ENCODE measurements at regions not wholly inside any gene's neighbourhood (a gene's known extent, or its start where the extent isn't known, plus 50 kb on each side); places are given as distances from the start of the nearest gene placed in this dataset.
"Not testable (repeated sequence)": the region's sequence is repeated elsewhere in the genome, so short reads cannot be mapped to it uniquely, and the experiment has no call there.

DNA sequence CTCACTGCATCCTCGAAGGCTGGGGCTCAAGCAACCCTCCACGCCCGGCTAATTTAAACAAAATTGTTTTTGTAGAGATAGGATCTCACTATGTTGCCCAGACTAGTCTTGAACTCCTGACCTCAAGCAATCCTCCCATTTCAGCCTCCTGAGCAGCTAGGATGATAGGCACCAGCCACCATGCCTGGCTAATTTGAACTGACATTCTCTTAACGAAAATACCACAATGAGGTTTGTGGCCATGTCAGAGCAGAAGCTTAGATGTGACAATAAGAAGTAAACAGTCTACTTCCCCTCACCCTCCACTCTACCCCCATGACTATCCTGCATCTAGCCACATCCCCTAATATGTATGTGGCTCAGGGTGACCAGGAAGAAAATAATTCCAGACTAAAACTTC lies 74.8 kb upstream of the PLCB4 start:
- no peak for DNase-seq (ENCODE audit: low read depth in 1 of 2, low spot score in 1 of 2)
- no peaks in the 10 kb centered on the region for H3K27me3 ChIP-seq
- no peak overlapping the region for H3K4me3 ChIP-seq
- no peaks in the 10 kb centered on the region for H3K4me1 ChIP-seq (ENCODE audit: low read depth)
- no peak overlapping the region for H3K27ac ChIP-seq
- H3K9me3 ChIP-seq (ENCODE audit: low read depth): no peaks in the 10 kb centered on the region
- TF ChIP-seq, protein P1, sequence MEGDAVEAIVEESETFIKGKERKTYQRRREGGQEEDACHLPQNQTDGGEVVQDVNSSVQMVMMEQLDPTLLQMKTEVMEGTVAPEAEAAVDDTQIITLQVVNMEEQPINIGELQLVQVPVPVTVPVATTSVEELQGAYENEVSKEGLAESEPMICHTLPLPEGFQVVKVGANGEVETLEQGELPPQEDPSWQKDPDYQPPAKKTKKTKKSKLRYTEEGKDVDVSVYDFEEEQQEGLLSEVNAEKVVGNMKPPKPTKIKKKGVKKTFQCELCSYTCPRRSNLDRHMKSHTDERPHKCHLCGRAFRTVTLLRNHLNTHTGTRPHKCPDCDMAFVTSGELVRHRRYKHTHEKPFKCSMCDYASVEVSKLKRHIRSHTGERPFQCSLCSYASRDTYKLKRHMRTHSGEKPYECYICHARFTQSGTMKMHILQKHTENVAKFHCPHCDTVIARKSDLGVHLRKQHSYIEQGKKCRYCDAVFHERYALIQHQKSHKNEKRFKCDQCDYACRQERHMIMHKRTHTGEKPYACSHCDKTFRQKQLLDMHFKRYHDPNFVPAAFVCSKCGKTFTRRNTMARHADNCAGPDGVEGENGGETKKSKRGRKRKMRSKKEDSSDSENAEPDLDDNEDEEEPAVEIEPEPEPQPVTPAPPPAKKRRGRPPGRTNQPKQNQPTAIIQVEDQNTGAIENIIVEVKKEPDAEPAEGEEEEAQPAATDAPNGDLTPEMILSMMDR (IDR thresholded peaks at IDR 0.05; ENCODE audit: low read depth, low read length): no peak
- no peaks in the 10 kb centered on the region for H3K36me3 ChIP-seq

DNA sequence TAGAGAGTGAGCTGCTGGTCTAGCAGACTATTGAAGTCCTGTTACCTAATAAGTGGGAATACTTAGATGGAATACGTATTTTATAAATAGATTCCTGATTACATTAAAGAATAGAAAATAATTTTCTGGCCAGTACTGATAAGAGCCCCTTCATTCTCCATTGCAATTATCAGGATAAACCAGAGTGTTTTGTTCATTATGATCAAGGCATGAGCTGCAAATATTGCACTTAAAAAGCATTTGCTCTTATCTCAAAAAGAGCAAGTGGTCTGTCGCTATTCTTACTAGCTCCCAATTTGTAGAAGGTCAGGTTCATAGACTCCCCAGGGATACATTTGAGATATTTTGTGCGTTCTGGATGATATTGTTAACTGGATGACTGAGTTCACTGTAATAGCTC lies 73.1 kb upstream of the PLCB4 start:
- H3K27ac ChIP-seq: no peak overlapping the region
- no peaks in the 10 kb centered on the region for H3K9me3 ChIP-seq (ENCODE audit: low read depth)
- no peak overlapping the region for H3K4me3 ChIP-seq
- TF ChIP-seq, protein P1 (IDR thresholded peaks at IDR 0.05; ENCODE audit: low read depth, low read length): no peak
- H3K36me3 ChIP-seq: no peaks in the 10 kb centered on the region
- H3K27me3 ChIP-seq: no peaks in the 10 kb centered on the region
- DNase-seq (ENCODE audit: low read depth in 1 of 2, low spot score in 1 of 2): no peak
- no peaks in the 10 kb centered on the region for H3K4me1 ChIP-seq (ENCODE audit: low read depth)

DNA sequence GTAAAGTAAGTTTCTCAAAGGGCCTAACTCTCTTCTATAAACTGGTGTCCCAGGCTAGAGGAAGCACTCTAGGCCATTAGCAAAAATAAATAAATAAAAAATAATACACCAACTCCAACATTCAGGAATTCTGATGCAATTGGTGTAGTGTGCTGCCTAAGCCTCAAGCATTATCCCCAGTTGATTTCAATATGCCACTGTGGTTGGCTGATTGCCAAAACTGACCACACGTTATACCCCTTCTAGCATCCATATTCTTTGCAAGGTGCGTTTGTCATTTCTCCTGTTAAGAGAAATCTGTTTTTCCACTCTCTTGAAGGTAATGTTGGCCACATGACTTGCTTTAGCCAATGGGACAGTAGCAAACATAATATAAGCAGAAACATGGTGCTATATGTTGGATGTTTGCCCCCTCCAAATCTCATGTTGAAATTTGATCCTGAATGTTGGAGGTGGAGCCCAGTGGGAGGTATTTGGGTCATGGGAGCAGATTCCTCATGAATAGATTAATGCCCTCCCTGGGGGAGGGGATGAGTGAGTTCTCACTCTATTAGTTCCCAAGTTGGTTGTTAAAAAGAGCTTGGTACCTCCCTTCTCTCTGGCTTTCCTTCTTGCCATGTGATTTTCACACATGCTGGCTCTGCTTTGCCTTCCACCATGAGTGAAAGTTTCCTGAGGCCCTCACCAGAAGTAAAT lies 71.9 kb upstream of the PLCB4 start:
- Histone ChIP-seq H3K27ac (no peak overlapping the region), H3K36me3 (no peaks in the 10 kb centered on the region), H3K9me3 (ENCODE audit: low read depth) (no peaks in the 10 kb centered on the region), H3K27me3 (no peaks in the 10 kb centered on the region), H3K4me3 (no peak overlapping the region), H3K4me1 (ENCODE audit: low read depth) (no peaks in the 10 kb centered on the region)
- DNase-seq (ENCODE audit: low read depth in 1 of 2, low spot score in 1 of 2): no peak
- TF ChIP-seq, protein P1 (IDR thresholded peaks at IDR 0.05; ENCODE audit: low read depth, low read length): no peak

DNA sequence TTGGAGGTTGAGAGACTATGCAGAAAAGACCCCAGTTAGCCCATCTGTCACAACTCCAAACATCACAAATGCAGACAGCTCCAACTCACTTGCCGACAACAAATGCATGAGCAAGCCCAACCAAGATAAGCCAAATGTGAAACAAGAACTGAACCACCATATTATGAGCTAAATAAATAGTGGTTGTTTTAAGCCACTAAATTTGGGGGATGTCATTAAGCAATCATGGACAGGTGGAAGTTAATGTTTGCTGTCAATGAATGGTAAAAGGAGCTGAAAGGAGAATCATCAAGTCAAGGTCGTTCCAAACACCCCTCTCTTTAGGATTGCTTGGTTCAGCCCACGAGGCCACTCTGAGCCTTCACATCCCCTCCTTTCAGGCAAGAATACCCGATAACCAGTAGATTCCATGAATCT lies 71.2 kb upstream of the PLCB4 start:
- Histone ChIP-seq H3K9me3 (ENCODE audit: low read depth) (no peaks in the 10 kb centered on the region), H3K27me3 (no peaks in the 10 kb centered on the region), H3K36me3 (no peaks in the 10 kb centered on the region), H3K4me3 (no peak overlapping the region), H3K4me1 (ENCODE audit: low read depth) (no peaks in the 10 kb centered on the region), H3K27ac (no peak overlapping the region)
- TF ChIP-seq, protein P1 (IDR thresholded peaks at IDR 0.05; ENCODE audit: low read depth, low read length): no peak
- DNase-seq (ENCODE audit: low read depth in 1 of 2, low spot score in 1 of 2): no peak

DNA sequence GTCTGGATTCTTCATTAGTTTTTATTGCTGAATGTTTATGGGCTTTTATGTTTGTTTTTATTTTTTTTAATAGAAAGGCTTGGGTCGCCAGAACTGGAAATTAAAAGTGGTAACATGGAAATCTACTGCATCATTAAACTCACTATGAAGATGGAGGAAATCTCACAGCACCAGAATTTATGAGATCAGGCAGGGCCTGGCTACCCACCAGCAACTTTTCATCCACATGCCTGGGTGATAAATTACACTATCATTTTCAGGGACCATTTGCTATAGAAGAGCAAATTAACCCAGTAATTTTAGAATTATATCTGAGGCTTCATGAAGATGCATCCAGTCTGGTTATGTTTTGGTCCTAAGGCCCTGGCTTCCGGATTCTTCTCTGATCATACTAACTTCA lies 57.8 kb upstream of the PLCB4 start:
- TF ChIP-seq, protein P1 (IDR thresholded peaks at IDR 0.05; ENCODE audit: low read depth, low read length): no peak
- no peak for DNase-seq (ENCODE audit: low read depth in 1 of 2, low spot score in 1 of 2)
- no peaks in the 10 kb centered on the region for H3K9me3 ChIP-seq (ENCODE audit: low read depth)

DNA sequence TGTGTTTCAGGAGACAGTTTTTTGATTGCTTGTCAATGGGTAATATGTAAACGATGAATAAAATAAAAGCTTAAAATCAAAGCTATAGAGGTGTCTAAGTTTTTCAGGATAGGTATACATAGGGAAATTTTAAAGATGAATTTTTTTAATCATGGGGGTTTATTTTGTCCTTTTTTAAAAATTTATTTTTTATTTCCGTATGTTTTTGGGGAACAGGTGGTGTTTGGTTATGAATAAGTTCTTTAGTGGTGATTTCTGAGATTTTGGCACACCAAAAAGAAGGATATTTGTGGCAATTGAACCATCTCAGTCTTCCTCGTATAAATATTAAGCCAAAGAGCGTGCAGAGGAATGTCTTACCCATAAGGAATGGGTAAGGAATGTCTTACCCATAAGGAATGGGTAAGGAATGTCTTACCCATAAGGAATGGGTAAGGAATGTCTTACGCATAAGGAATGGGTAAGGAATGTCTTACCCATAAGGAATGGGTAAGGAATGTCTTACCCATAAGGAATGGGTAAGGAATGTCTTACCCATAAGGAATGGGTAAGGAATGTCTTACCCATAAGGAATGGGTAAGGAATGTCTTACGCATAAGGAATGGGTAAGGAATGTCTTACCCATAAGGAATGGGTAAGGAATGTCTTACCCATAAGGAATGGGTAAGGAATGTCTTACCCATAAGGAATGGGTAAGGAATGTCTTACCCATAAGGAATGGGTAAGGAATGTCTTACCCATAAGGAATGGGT lies 53.5 kb upstream of the PLCB4 start:
- H3K27ac ChIP-seq; H3K36me3 ChIP-seq; H3K27me3 ChIP-seq; H3K9me3 ChIP-seq (ENCODE audit: low read depth); H3K4me3 ChIP-seq; DNase-seq (ENCODE audit: low read depth in 1 of 2, low spot score in 1 of 2): not testable (repeated sequence)
- H3K4me1 ChIP-seq (ENCODE audit: low read depth): peaks cover 10% of the 10 kb centered on the region

More for the DNA sequence above, 57.8 kb upstream of the PLCB4 start:
- Histone ChIP-seq H3K4me1 (ENCODE audit: low read depth) (no peaks in the 10 kb centered on the region), H3K36me3 (no peaks in the 10 kb centered on the region), H3K4me3 (no peak overlapping the region), H3K27ac (no peak overlapping the region), H3K27me3 (no peaks in the 10 kb centered on the region)

Data from cardiac muscle cell (in vitro differentiated cells and primary cell).